CD4-positive, alpha-beta T cell treated with Interleukin-2 at 100 ng/mL for 4 hours (primary cell): ENCODE measurements at regions not wholly inside any gene's neighbourhood (a gene's known extent, or its start where the extent isn't known, plus 50 kb on each side); places are given as distances from the start of the nearest gene placed in this dataset.
"Not testable (repeated sequence)": the region's sequence is repeated elsewhere in the genome, so short reads cannot be mapped to it uniquely, and the experiment has no call there.

ENCODE experiments used
- DNase-seq: peaks from one replicate; pipeline ENCODE4 v3.0.0-alpha.2; 2020; ENCODE audit warnings: low spot score

GRCh38 chr13:72586518-72586917 is 140.9 kb downstream of the MZT1 start:
- DNase-seq = no peak

GRCh38 chr13:72585254-72585653 is 142.2 kb downstream of the MZT1 start:
- DNase-seq = no peak

- no peak for DNase-seq
Observed at GRCh38 chr13:72571191-72571590, 156.2 kb downstream of the MZT1 start.

DNA sequence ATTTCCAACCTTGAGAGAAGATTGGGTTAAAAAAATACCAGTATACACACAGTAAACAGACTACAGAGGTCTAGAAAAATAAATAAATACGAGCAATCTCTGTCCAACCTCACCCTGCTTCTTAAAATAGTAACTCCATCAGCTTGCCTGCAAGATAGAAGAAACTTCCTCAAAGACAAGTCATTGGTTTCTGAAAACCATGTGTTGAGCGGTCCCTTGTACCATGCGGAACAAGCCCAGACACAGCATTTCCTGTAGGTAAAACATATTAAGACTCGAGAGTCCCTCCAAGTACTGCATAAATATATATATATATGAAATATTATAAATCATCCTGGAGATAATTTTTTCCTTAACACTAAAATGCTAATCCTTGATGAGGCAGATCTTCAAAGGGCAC is 157.4 kb downstream of the MZT1 start:
- no peak for DNase-seq

- DNase-seq = no peak
Observed at GRCh38 chr13:72567566-72567965, 159.9 kb downstream of the MZT1 start.

- DNase-seq = no peak
Observed at GRCh38 chr13:72566526-72566925, 160.9 kb downstream of the MZT1 start.

DNA sequence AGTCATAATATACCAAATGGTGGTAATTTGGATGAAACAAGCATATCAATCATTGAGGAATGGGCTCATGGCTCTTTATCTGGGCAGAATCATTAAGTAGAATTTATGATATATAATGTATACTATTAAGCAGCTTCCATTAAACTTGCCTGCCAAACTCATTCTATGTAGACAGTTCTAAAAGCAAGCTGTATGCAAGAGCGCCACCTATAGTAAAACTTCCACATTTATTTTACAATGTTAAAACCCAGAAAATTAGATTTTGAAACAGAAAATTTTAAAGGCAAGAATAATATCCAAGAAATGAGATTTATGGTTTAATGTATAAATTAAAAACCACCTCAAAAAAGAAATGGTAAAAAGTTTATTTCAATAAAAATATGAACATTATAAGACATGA is 161.5 kb downstream of the MZT1 start:
- no peak for DNase-seq

GRCh38 chr13:72562686-72563085 is 164.7 kb downstream of the MZT1 start:
- DNase-seq = no peak

DNA sequence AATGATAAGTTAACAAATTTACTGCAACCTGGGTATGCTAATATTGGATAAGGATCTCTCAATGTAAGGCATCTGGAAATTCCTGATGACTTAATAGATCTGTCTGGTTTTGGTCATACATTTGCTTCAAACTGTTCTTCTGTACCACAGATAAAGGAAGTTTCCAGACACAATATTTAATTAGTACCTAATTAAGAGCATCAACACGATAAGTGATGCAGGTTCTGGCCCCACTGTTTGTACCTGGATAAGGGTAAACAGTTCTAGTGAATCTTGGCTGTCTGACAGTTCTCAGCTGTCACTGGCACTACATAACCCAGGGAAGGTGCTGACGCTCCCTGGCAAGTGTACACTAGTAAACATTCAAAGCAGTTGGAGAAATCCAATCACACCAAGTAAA is 165.6 kb downstream of the MZT1 start:
- no peak for DNase-seq

DNA sequence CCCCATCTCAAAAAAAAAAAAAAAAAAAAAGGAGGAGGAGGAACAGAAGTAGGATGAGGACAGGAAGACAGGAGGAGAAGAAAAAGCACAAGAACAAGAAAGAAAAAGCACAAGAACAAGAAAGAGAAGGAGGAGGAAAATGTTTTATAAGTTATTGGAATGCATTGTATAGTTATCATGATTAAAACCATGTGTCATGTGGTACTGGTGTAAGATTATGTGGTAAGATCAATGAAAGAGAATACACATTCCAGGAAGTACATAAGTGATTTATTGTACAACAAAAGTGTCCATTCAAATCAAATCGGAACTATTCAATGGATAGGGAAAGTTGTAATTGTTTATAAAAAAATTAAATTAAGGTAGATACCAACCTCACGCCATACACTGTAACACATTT is 167.7 kb downstream of the MZT1 start:
- no peak for DNase-seq

- DNase-seq = no peak
Observed at GRCh38 chr13:72556945-72557344, 170.5 kb downstream of the MZT1 start.

DNA sequence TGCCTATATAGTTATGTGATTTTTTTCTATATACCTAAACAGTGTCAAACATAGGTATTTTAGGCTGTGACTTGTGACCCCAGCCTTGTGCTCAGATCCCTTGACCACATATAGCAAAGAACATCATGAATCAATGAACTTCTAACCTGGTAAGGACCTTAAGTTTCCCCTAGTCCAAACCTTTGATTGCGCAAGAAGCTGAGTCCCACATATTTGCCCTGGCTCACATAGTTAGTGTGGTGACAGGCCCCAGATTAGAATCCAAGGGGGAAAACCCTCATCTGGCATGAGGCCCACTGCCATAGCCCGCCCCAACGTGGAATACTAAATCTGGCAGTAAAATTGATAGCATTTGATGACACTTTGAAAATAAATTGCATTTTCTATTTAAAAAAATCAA is 171.8 kb downstream of the MZT1 start:
- no peak for DNase-seq

- DNase-seq = no peak
Observed at GRCh38 chr13:72552731-72553130, 174.7 kb downstream of the MZT1 start.

DNA sequence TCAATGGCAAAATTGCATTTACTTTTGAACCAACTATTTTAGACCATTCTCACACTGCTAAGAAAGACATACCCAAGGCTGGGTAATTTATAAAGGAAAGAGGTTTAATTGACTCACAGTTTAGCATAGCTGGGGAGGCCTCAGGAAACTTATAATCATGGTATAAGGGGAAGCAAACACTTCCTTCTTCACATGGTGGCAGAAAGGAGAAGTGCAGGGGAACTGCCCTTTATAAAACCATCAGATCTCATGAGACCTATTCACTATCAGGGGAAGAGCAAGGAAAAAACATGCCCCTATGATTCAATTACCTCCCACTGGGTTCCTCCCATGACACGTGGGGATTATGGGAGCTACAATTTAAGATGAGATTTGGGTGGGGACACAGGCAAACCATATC is 181.5 kb downstream of the MZT1 start:
- DNase-seq = not testable (repeated sequence)

DNA sequence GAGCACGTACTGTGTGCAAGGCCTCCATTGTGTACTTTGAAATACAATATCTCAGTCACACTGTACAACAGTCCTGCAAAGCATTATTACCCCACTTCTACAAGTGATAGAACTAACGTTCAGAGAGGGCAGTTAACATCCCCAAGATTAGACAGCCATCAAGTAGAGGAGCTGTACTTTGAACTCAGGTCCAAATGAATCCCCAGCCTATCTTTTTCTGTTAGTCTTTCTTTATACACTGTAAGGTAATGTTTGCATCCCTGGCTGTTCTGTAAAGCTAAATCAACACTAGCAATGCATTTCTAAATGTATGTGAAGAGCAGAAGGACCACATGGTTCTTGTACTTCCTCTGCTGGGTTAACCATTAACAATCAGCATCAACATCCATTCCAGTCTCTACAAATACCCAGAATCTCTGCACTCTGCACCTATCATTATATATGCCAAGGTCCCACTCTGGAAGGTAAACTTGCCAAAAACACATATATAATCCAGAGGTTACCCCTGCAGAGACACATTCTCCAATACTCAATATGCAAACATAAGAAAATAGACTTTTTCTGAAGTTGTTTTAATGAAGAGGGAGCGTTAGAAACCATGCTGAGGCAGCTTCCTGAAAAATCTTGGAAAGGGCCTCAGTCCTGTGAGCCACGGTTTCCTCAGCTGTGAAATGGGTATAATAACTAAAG is 182.3 kb downstream of the MZT1 start:
- no peak for DNase-seq

GRCh38 chr13:72544042-72544441 is 183.4 kb downstream of the MZT1 start:
- DNase-seq = no peak

DNA sequence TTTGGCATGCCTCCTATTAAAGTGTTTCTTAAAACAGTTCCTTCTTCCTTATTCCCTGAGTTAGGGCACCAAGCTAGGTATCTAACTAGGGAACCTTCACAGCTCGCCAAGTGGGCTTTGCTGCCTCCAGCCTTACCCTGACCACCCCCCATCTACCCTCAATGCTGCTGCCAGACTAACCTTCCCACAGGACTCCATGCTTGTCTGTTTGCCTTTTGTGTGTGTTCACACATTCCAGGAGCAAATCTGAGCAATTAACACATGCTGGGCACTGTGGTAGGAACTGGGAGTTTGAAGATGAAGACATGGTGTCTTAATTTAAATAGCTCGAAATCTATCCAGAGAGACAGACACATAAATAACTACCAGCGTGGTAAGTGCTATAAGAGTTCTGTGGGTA is 185.2 kb downstream of the MZT1 start:
- DNase-seq = no peak

- no peak for DNase-seq
Observed at GRCh38 chr13:72541674-72542073, 185.8 kb downstream of the MZT1 start.

DNA sequence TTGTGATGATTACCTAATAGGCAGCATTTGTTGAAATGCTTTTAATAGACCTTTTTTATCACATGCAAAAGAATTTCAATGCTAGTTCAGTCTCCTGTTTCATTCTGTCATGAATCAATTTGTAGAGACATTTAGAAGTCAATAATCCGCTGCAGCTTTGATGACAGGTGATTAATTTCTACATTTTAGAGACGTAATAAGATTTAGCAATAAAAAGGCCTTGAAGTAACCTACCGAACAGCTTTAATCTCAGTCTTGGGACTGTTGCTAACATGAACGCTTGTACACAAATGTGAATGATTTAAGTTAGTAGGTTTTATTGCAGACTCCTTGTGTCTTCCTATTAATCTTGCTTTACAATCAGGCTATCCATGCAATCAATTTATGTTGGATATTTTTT is 186.5 kb downstream of the MZT1 start:
- DNase-seq = no peak

DNA sequence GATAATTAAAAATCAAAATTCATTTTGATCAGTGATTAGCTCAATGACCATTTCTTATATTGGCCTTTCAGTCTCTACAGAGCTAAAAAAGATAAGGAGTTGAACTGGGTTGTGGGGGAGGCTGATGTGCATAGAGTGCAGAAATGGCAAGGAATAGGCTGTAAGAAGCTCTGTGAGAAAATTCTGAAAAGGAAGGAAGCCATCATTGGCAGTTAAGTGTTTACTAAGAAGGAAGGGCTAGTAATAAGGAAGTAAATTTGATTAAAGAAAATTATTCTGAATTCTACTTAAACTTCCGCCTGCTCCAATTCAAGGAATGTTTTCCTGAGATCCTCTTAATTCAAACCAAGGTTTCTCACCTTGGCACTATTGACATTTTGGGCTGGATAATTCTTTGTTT is 187.5 kb downstream of the MZT1 start:
- DNase-seq = no peak

- no peak for DNase-seq
Observed at GRCh38 chr13:72537782-72538181, 189.6 kb downstream of the MZT1 start.

DNA sequence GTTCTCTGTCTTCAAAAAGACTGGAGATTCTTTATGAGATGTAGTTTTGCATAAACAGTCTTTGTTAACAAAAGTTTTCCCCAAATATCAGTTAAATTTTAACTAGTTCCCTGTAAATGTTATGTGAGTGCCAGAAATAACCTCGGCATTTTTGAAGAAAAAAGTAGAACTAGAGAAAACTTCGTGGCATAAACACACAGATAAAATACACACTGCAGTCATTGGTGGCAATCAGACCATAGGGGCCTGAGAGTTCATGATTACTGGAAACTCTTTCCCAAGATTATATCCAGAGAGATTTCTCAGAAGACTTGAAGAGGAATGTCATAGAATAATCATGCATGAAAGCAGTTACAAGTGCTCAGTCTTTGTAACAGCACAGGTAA is 190.0 kb downstream of the MZT1 start:
- DNase-seq = no peak

DNA sequence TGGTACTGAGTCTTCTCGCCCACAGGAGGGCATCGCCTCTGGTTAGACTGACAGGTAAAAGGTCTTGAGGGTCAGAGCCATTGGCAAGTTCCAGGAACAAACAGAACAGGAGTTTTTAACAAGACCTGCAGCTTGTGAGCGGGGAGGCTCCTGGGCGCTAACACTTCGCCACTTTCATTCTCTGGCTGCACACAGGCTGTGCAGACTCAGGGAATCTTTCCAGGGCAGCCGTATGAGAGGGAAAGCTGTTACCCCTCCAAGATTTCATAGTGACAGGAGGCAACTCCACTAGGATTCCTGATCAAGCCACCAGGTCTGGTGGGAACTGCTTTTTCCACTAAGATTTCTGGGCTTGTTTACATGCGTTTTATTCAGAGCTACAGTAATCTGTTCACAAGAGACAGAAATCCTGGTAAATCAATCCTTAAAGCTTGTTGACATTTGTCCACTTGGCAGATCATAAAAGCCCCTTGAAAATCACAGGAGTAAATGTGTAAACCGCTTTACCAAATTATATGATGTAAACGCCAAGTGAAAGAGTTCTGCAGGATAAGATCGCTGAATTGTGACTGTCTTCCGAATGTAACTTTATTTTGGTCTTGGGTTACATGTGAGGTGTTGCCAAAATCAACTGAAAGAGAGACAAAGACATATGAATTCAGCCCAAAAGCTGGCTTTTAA is 190.6 kb downstream of the MZT1 start:
- DNase-seq = no peak
